SK-N-SH (cell line): ENCODE measurements at regions not wholly inside any gene's neighbourhood (a gene's known extent, or its start where the extent isn't known, plus 50 kb on each side); places are given as distances from the start of the nearest gene placed in this dataset.

Source experiments
- CTCF ChIA-PET: fragments of 300-600, 350-600 bp; formaldehyde crosslinking; extraction: SDS; loops from one replicate; lab custom pipeline; 2021; lab: Yijun Ruan, JAX
- POLR2A ChIA-PET: fragments of 350-600 bp; sonication (Branson Sonifier 250); formaldehyde crosslinking; extraction: SDS; loops from one replicate; lab custom pipeline; 2020; ENCODE audit warnings: antibody characterized with exemption, inconsistent platforms; lab: Yijun Ruan, JAX
- DNase-seq: peaks from one replicate; pipeline ENCODE4 v3.0.0; 2012
- H2AFZ ChIP-seq: fragments of 200-600 bp; sonication (generic); 2 replicates; pipeline ENCODE4 v1.8.1; 2016; ENCODE audit warnings: antibody characterized with exemption, mild to moderate bottlenecking, low read depth
- H3F3A ChIP-seq: fragments of 200-600 bp; sonication (generic); replicated peaks from 2 replicates; pipeline ENCODE3; 2016; ENCODE audit warnings: antibody characterized with exemption, mild to moderate bottlenecking; ENCODE audit not compliant: insufficient read depth
- H3K27ac ChIP-seq, 2 experiments: fragments of 200-500 bp in 1 of 2; fragments of 200-600 bp in 1 of 2; sonication (Bioruptor generic) in 1 of 2; sonication (generic), shearing (Covaris generic) in 1 of 2; 2 replicates each; pipeline versions ENCODE4 v1.5.1 to v1.6.1; 2014 to 2016; ENCODE audit warnings: low read depth in 2 of 2, inconsistent platforms in 1 of 2, low read length in 1 of 2, mild to moderate bottlenecking in 1 of 2, mixed read lengths in 1 of 2
- H3K27me3 ChIP-seq: fragments of 200-600 bp; sonication (generic), shearing (Covaris generic); 2 replicates; pipeline ENCODE4 v1.6.1; 2016; ENCODE audit warnings: mixed run types; ENCODE audit not compliant: insufficient read depth
- H3K36me3 ChIP-seq, 2 experiments: fragments of 200-500 bp in 1 of 2; fragments of 200-600 bp in 1 of 2; sonication (Bioruptor generic) in 1 of 2; sonication (generic) in 1 of 2; replicated peaks in 1 of 2; 2 replicates each; pipeline versions ENCODE3 to v1.5.1; 2014 to 2016; ENCODE audit warnings: low read length in 1 of 2, mild to moderate bottlenecking in 1 of 2; ENCODE audit not compliant: insufficient read depth in 2 of 2, control insufficient read depth in 1 of 2
- H3K4me1 ChIP-seq, 2 experiments: fragments of 200-500 bp in 1 of 2; fragments of 200-600 bp in 1 of 2; sonication (Bioruptor generic) in 1 of 2; sonication (generic), shearing (Covaris generic) in 1 of 2; 2 replicates each; pipeline versions ENCODE4 v1.5.1 to v1.6.1; 2014 to 2016; ENCODE audit warnings: low read depth in 1 of 2, low read length in 1 of 2, mixed run types in 1 of 2; ENCODE audit not compliant: insufficient read depth in 2 of 2, control insufficient read depth in 1 of 2
- H3K4me2 ChIP-seq: fragments of 200-600 bp; sonication (generic), shearing (Covaris generic); 2 replicates; pipeline ENCODE4 v1.6.1; 2017; ENCODE audit warnings: mixed run types
- H3K4me3 ChIP-seq, 2 experiments: fragments of 200-500 bp in 1 of 2; fragments of 200-600 bp in 1 of 2; sonication (Bioruptor generic) in 1 of 2; sonication (generic), shearing (Covaris generic) in 1 of 2; 2 replicates each; pipeline versions ENCODE4 v1.5.1 to v1.8.1; 2014 to 2016; ENCODE audit warnings: low read depth in 2 of 2, inconsistent platforms in 1 of 2, low read length in 1 of 2, mild to moderate bottlenecking in 1 of 2, mixed read lengths in 1 of 2, moderate library complexity in 1 of 2
- H3K79me2 ChIP-seq: fragments of 200-600 bp; sonication (generic); 2 replicates; pipeline ENCODE4 v1.8.1; 2017; ENCODE audit warnings: mild to moderate bottlenecking; ENCODE audit not compliant: insufficient read depth
- H3K9ac ChIP-seq: fragments of 200-600 bp; sonication (generic); 2 replicates; pipeline ENCODE4 v1.6.1; 2017; ENCODE audit warnings: mixed run types
- H3K9me2 ChIP-seq: fragments of 200-600 bp; sonication (generic); 2 replicates; pipeline ENCODE4 v1.6.1; 2017; ENCODE audit warnings: mixed run types
- H3K9me3 ChIP-seq: fragments of 200-600 bp; sonication (generic); 2 replicates; pipeline ENCODE4 v1.6.1; 2017; ENCODE audit warnings: mixed run types, mild to moderate bottlenecking, moderate library complexity
- H4K20me1 ChIP-seq: fragments of 200-600 bp; sonication (generic); 2 replicates; pipeline ENCODE4 v1.6.1; 2017; ENCODE audit warnings: mild to moderate bottlenecking, mixed run types; ENCODE audit not compliant: insufficient read depth
- CTCF ChIP-seq: fragments of 200-600 bp; sonication (generic); IDR thresholded peaks from 2 replicates; pipeline ENCODE4 v1.6.1; 2017; ENCODE audit warnings: antibody characterized with exemption, mild to moderate bottlenecking, moderate library complexity
- GATA2 ChIP-seq: sonication (generic); formaldehyde crosslinking; IDR thresholded peaks from 2 replicates; pipeline ENCODE4 v1.5.0; 2020; ENCODE audit warnings: mild to moderate bottlenecking, missing genetic modification reagents
- IRF3 ChIP-seq: fragments of 150-350 bp; IDR thresholded peaks from 2 replicates; pipeline ENCODE4 v1.6.1; 2016; ENCODE audit warnings: mild to moderate bottlenecking, low read depth, low read length
- JUND ChIP-seq: IDR thresholded peaks from 2 replicates; pipeline ENCODE4 v1.4.0; 2012
- MXI1 ChIP-seq: IDR thresholded peaks from 2 replicates; pipeline ENCODE4 v1.6.1; 2012; ENCODE audit warnings: mild to moderate bottlenecking, low read depth, low read length, improper control_type of control experiment
- PBX3 ChIP-seq: IDR thresholded peaks from 2 replicates; pipeline ENCODE4; 2012
- TCF12 ChIP-seq: IDR thresholded peaks from 2 replicates; pipeline ENCODE4 v1.4.0; 2012
- USF2 ChIP-seq: fragments of 150-350 bp; IDR thresholded peaks from 2 replicates; pipeline ENCODE4 v1.6.1; 2017; ENCODE audit warnings: antibody characterized with exemption, low read length, low read depth, borderline replicate concordance
- YY1 ChIP-seq: IDR thresholded peaks from 2 replicates; pipeline ENCODE4 v1.4.0; 2012; ENCODE audit warnings: low read depth, mild to moderate bottlenecking
- WGBS: methylation state at CpG from one replicate; pipeline ENCODE4 v1.1.6; 2017; ENCODE audit warnings: low lambda C conversion rate; 5-methylcytosine and 5-hydroxymethylcytosine counted together

GRCh38 chr1:193487722-193488121, 301.3 kb upstream of the B3GALT2 start:
- Histone ChIP-seq H3K9ac (no peak overlapping the region), H3K36me3 (no peaks in the 10 kb centered on the region), H3K9me3 (no peaks in the 10 kb centered on the region), H3K27me3 (no peaks in the 10 kb centered on the region; the same call in 1 of the 2 replicates), H3F3A (no peaks in the 10 kb centered on the region), H3K4me1 (no peaks in the 10 kb centered on the region), H3K9me2 (no peaks in the 10 kb centered on the region), H2AFZ (no peak overlapping the region), H3K27ac (no peak overlapping the region), H3K4me2 (no peak overlapping the region), H3K4me3 (no peak overlapping the region), H4K20me1 (no peaks in the 10 kb centered on the region), H3K79me2 (no peaks in the 10 kb centered on the region)
- 69% methylated on average over 3 of the region's 3 CpGs for WGBS
- TF ChIP-seq TCF12, result no peak
- no peak for TF ChIP-seq USF2
- no peak for TF ChIP-seq CTCF
- TF ChIP-seq GATA2 (CRISPR knock-in tag), result no peak
- no peak for TF ChIP-seq MXI1
- POLR2A ChIA-PET, result no interaction called here
- CTCF ChIA-PET, result no interaction called here
- no peak for DNase-seq

- Histone ChIP-seq H3K9me2 (no peaks in the 10 kb centered on the region), H4K20me1 (no peaks in the 10 kb centered on the region), H3K9me3 (no peaks in the 10 kb centered on the region), H3K4me2 (no peak overlapping the region), H3K27me3 (no peaks in the 10 kb centered on the region; the same call in 1 of the 2 replicates), H3K79me2 (no peaks in the 10 kb centered on the region), H3K9ac (no peak overlapping the region), H3K27ac (no peak overlapping the region; a peak in 1 of 4 replicates), H3F3A (no peaks in the 10 kb centered on the region), H3K4me1 (no peaks in the 10 kb centered on the region; a peak in 1 of 4 replicates), H3K4me3 (no peak overlapping the region), H3K36me3 (no peaks in the 10 kb centered on the region), H2AFZ (peak overlapping the region; percentile 7)
- CTCF ChIA-PET, result interaction anchor here (0.6 kb wide), 1 partner anchor 1002 kb away, joined by 3 read pairs; no protein-coding TSS in a partner anchor
- TF ChIP-seq IRF3 (no peak), YY1 (no peak), JUND (no peak), PBX3 (no peak)
- POLR2A ChIA-PET, result no interaction called here
- no peak for DNase-seq
- WGBS, result 38% methylated on average over 1 of the region's 1 CpG
Measured at GRCh38 chr1:193486671-193487229, 300.3 kb upstream of the B3GALT2 start.
